Body of pancreas (tissue), 4 donors: ENCODE measurements at regions not wholly inside any gene's neighbourhood (a gene's known extent, or its start where the extent isn't known, plus 50 kb on each side); places are given as distances from the start of the nearest gene placed in this dataset.

Experiments
- ATAC-seq: fragments of 150-250 bp; one replicate; pipeline ENCODE4 v1.9.1; 2016
- DNase-seq, 4 donors: peaks; one replicate each; pipeline ENCODE4 v3.0.0-alpha.2; 2019
- H3K27ac ChIP-seq, 4 donors: fragments of 200-600 bp; sonication (generic); 1 replicate in 3 of 4; 2 replicates in 1 of 4; pipeline versions ENCODE4 v1.5.1 to v1.6.1; 2016 to 2019; ENCODE audit warnings: mild to moderate bottlenecking in 1 of 4, mixed read lengths in 1 of 4, moderate library complexity in 1 of 4
- H3K27me3 ChIP-seq, 2 donors: fragments of 200-600 bp; sonication (generic); one replicate each; pipeline ENCODE4 v1.6.0; 2016; ENCODE audit warnings: mild to moderate bottlenecking in 1 of 2
- H3K36me3 ChIP-seq, 2 donors: fragments of 200-600 bp; sonication (generic); replicated peaks in 1 of 2; 2 replicates each; pipeline ENCODE4 v1.5.1; 2016; ENCODE audit warnings: low read depth in 2 of 2; ENCODE audit not compliant: insufficient read depth in 1 of 2
- H3K4me1 ChIP-seq: fragments of 200-600 bp; sonication (generic); one replicate; pipeline ENCODE4 v1.6.0; 2016
- H3K4me3 ChIP-seq, 2 donors: fragments of 200-600 bp; sonication (generic); 1 replicate in 1 of 2; 2 replicates in 1 of 2; pipeline ENCODE4 v1.5.1; 2016 to 2019
- H3K9me3 ChIP-seq, 3 donors: fragments of 200-600 bp; sonication (generic); 1 replicate in 2 of 3; 2 replicates in 1 of 3; pipeline ENCODE4 v1.5.1; 2016
- CTCF ChIP-seq, 7 experiments: fragments of 450-650 bp in 4 of 7; fragments of 200-600 bp in 3 of 7; sonication (generic) in 3 of 7; IDR thresholded peaks; one replicate each; pipeline ENCODE4 v1.5.1; 2016 to 2019; ENCODE audit warnings: antibody characterized with exemption in 7 of 7
- POLR2A ChIP-seq, 3 donors: fragments of 450-650 bp; IDR thresholded peaks; one replicate each; pipeline ENCODE4 v1.6.1; 2016; ENCODE audit warnings: antibody characterized with exemption in 3 of 3, mild to moderate bottlenecking in 2 of 3
- WGBS, 2 donors: methylation state at CpG; one replicate each; pipeline ENCODE4 v1.1.5; 2017; 5-methylcytosine and 5-hydroxymethylcytosine counted together
- intact Hi-C: fragments of 100-400 bp; cut with DNase I; formaldehyde crosslinking; loops from one replicate; pipeline ENCODE4 v1.15.1; 2023

GRCh38 chr4:152148057-152148456, 387.2 kb upstream of the GATB start:
- no peak for ATAC-seq

GRCh38 chr4:152146244-152146643, 385.4 kb upstream of the GATB start:
- no peaks in the 10 kb centered on the region for H3K27me3 ChIP-seq
- no peak for TF ChIP-seq POLR2A (IDR thresholded peaks at IDR 0.05)
- TF ChIP-seq CTCF (IDR thresholded peaks at IDR 0.05): no peak
- intact Hi-C loops: no loop called here
- ATAC-seq (no peak), DNase-seq (no peak)
- no peak overlapping the region for H3K4me3 ChIP-seq
- no peak overlapping the region for H3K27ac ChIP-seq
- 30 to 48% methylated on average over 1 of the region's 1 CpG for whole genome bisulfite sequencing, 2 donors
- H3K9me3 ChIP-seq: peaks cover 0 to 8% (median 0%) of the 10 kb centered on the region in 3 donors
- H3K4me1 ChIP-seq: peaks cover 9% of the 10 kb centered on the region
- H3K36me3 ChIP-seq: no peaks in the 10 kb centered on the region

More at GRCh38 chr4:152148057-152148456, 387.2 kb upstream of the GATB start:
- intact Hi-C loops: no loop called here
- peak in 2 of 4 donors; percentile 18 for DNase-seq
- TF ChIP-seq CTCF (IDR thresholded peaks at IDR 0.05) (no peak), POLR2A (IDR thresholded peaks at IDR 0.05) (no peak)
- Histone ChIP-seq H3K4me3 (no peak overlapping the region), H3K36me3 (no peaks in the 10 kb centered on the region), H3K27ac (no peak overlapping the region), H3K4me1 (peaks cover 9% of the 10 kb centered on the region), H3K9me3 (peaks cover 0 to 8% (median 0%) of the 10 kb centered on the region in 3 donors), H3K27me3 (no peaks in the 10 kb centered on the region)
- 14 to 23% methylated on average over 2 of the region's 2 CpGs for WGBS, 2 donors

- peaks cover 9% of the 10 kb centered on the region for H3K4me1 ChIP-seq
- H3K4me3 ChIP-seq: no peak overlapping the region
- H3K36me3 ChIP-seq: no peaks in the 10 kb centered on the region
- TF ChIP-seq CTCF (IDR thresholded peaks at IDR 0.05) (no peak), POLR2A (IDR thresholded peaks at IDR 0.05) (no peak)
- DNase-seq (no peak), ATAC-seq (no peak)
- peaks cover 0 to 8% (median 0%) of the 10 kb centered on the region in 3 donors for H3K9me3 ChIP-seq
- H3K27me3 ChIP-seq: no peaks in the 10 kb centered on the region
- intact Hi-C loops: no loop called here
- no peak overlapping the region for H3K27ac ChIP-seq
Observed at GRCh38 chr4:152143806-152144205, 383.0 kb upstream of the GATB start.

DNA sequence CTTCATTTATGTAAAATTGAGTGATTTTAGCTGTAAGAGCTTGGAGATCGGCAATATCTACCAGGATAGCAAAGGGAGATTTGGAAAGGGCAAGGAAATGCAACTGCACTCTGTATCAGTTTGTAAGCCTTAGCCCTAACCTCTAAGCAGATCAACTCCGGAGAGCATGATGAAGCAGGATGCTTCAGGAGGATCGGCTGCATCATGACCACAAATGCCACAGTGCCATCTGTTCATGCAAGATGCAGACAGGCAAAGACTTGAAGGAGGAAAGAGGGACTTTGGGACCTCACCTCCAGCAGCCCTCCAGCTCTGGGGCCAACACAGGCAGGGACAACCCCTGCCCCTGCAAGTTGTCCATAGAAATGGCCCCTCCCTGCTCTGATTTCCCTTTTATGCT, 377.6 kb upstream of the GATB start:
- no peaks in the 10 kb centered on the region for H3K9me3 ChIP-seq
- TF ChIP-seq POLR2A (IDR thresholded peaks at IDR 0.05): no peak
- TF ChIP-seq CTCF (IDR thresholded peaks at IDR 0.05): no peak
- no peak for ATAC-seq
- 46 to 87% methylated on average over 3 of the region's 3 CpGs for WGBS, 2 donors
- no peak for DNase-seq
- H3K36me3 ChIP-seq: no peaks in the 10 kb centered on the region
- H3K27ac ChIP-seq: no peak overlapping the region
- H3K4me3 ChIP-seq: no peak overlapping the region
- intact Hi-C loops: no loop called here
- no peaks in the 10 kb centered on the region for H3K27me3 ChIP-seq
- H3K4me1 ChIP-seq: no peaks in the 10 kb centered on the region

DNA sequence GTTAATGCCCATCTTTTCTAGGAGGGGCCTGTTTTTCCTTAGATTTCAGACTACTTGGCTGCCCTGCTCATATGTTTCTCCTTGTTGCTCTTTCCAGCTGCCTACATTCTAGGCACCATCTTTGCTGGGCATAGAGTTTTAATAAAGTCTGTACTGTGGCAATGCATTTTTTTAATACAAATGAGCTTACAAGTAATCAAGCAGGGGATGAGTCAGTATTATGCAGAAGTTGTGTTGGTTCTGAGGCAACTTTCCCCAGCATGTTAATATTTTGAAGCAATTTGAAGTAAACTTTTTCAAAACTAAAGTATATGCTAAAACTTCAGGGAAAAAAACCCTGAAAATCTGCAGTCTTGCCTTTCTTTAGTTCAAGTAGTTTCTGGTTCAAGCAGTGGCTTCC, 372.0 kb upstream of the GATB start:
- intact Hi-C loops: no loop called here
- TF ChIP-seq POLR2A (IDR thresholded peaks at IDR 0.05) (no peak), CTCF (IDR thresholded peaks at IDR 0.05) (no peak)
- Histone ChIP-seq H3K36me3 (no peaks in the 10 kb centered on the region), H3K4me1 (no peaks in the 10 kb centered on the region), H3K27ac (no peak overlapping the region), H3K4me3 (no peak overlapping the region), H3K27me3 (no peaks in the 10 kb centered on the region), H3K9me3 (no peaks in the 10 kb centered on the region)
- no peak for DNase-seq
- ATAC-seq: no peak
